ENCODE measurements at regions not wholly inside any gene's neighbourhood (a gene's known extent, or its start where the extent isn't known, plus 50 kb on each side); places are given as distances from the start of the nearest gene placed in this dataset.

- TF ChIP-seq USF2 (CRISPR knock-in tag; IDR thresholded peaks at IDR 0.05) (no peak), NFE2L1 (CRISPR knock-in tag; IDR thresholded peaks at IDR 0.05) (no peak), CTCF (IDR thresholded peaks at IDR 0.05) (no peak), CREB1 (CRISPR knock-in tag; IDR thresholded peaks at IDR 0.05) (no peak), CREM (CRISPR knock-in tag; IDR thresholded peaks at IDR 0.05) (no peak), FOXJ3 (CRISPR knock-in tag; IDR thresholded peaks at IDR 0.05; ENCODE audit: borderline replicate concordance) (no peak), ELF4 (CRISPR knock-in tag; IDR thresholded peaks at IDR 0.05; ENCODE audit: low read depth) (no peak), MAX (CRISPR knock-in tag; IDR thresholded peaks at IDR 0.05) (no peak), ATF3 (CRISPR knock-in tag; conservative IDR thresholded peaks at IDR 0.05) (no peak), GABPB1 (CRISPR knock-in tag; IDR thresholded peaks at IDR 0.05) (no peak), KAT7 (CRISPR knock-in tag; IDR thresholded peaks at IDR 0.05; ENCODE audit: borderline replicate concordance) (no peak)
These were observed 321.6 kb upstream of the CD180 start for GRCh38 chr5:67518227-67518626.

All from WTC11 (cell line).